ENCODE measurements at regions not wholly inside any gene's neighbourhood (a gene's known extent, or its start where the extent isn't known, plus 50 kb on each side); places are given as distances from the start of the nearest gene placed in this dataset.

DNA sequence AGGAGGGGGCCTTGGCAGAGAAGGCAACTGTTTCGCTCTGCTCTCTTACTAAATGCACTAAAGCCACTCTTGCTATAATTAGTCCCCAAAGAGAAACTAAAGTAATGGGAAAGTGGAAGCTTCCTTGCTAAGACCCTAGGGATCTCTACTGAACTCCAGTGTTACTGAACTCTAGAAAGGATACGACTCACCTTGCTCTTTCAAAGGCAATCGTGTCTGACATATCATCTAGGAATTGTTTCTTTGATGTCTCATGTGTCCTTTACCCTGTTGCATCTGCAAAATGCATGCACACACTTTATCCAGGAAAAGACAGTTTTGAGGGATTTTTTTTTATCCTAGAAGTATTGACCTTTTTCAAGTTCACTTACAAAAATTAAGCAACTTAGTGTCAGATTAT is 148.1 kb upstream of the FAM9B start:
- TF ChIP-seq, protein P1, sequence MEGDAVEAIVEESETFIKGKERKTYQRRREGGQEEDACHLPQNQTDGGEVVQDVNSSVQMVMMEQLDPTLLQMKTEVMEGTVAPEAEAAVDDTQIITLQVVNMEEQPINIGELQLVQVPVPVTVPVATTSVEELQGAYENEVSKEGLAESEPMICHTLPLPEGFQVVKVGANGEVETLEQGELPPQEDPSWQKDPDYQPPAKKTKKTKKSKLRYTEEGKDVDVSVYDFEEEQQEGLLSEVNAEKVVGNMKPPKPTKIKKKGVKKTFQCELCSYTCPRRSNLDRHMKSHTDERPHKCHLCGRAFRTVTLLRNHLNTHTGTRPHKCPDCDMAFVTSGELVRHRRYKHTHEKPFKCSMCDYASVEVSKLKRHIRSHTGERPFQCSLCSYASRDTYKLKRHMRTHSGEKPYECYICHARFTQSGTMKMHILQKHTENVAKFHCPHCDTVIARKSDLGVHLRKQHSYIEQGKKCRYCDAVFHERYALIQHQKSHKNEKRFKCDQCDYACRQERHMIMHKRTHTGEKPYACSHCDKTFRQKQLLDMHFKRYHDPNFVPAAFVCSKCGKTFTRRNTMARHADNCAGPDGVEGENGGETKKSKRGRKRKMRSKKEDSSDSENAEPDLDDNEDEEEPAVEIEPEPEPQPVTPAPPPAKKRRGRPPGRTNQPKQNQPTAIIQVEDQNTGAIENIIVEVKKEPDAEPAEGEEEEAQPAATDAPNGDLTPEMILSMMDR (IDR thresholded peaks at IDR 0.05; ENCODE audit: low read depth, low read length, missing control alignments), result no peak
- H3K4me3 ChIP-seq (replicated peaks; ENCODE audit: low read depth, low read length), result no peak overlapping the region
- no peak for DNase-seq (ENCODE audit: extremely low read depth, low read depth)

DNA sequence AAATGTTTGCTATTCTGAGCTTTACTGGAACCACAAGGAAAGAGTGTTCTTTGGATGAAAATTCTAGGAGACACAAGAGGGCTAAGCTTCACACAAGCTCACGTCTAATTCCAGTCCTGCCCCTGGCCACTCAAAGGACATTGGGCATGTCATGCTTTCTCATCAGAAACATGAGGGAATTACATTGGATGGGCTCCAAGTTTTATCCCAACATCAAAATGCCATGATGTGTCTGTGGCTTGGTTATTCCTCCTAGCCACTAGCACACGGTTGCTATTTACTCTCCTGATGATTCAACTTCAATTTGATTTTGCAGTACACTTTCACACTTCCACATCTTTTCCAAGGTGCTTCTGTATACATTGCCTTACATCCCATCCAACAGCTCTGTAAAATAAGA is 149.6 kb upstream of the FAM9B start:
- TF ChIP-seq, protein P1 (IDR thresholded peaks at IDR 0.05; ENCODE audit: low read depth, low read length, missing control alignments), result no peak
- no peak for DNase-seq (ENCODE audit: extremely low read depth, low read depth)
- H3K4me3 ChIP-seq (replicated peaks; ENCODE audit: low read depth, low read length), result no peak overlapping the region

DNA sequence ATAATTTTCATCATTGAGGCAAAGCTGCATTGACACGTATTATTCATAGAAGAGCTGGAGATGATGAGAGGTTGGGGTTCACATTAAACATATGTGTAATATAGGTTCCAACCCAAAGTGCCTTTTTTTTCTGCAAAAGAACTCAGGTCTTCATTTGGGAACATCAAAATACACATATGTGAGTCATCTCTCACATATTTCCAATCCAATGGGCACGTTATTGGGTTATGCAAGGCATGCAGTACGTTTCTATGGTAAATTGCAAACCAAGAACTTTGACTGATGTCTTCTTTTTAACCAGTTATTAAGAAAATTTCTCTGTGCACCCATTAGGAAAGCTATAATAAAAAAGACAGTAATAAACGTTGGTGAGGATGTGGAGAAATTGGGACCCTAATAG is 150.3 kb upstream of the FAM9B start:
- DNase-seq (ENCODE audit: extremely low read depth, low read depth), result no peak

DNA sequence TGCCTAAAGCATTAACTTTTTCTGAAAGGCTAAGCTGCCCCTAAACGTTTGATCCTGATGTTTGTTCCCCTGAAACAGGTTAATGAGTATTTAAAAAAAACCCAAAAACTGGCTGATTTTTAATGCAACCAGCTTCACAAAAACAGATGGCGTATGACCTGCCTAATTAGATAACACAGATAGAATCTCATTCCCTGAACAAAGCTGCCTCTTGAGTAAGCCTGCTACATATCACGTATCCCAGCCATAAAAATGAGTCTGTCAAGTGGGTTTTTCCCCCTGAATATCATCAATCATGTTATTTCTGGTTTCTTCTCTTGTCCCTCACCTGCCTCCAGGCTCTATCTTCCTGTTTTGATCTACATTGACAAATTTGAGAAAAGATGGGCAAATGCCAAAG is 154.2 kb upstream of the FAM9B start:
- H3K4me3 ChIP-seq (replicated peaks; ENCODE audit: low read depth, low read length), result no peak overlapping the region
- TF ChIP-seq, protein P1 (IDR thresholded peaks at IDR 0.05; ENCODE audit: low read depth, low read length, missing control alignments), result no peak
- no peak for DNase-seq (ENCODE audit: extremely low read depth, low read depth)

More for the DNA sequence above, 150.3 kb upstream of the FAM9B start:
- TF ChIP-seq, protein P1 (IDR thresholded peaks at IDR 0.05; ENCODE audit: low read depth, low read length, missing control alignments), result no peak
- no peak overlapping the region for H3K4me3 ChIP-seq (replicated peaks; ENCODE audit: low read depth, low read length)

DNA sequence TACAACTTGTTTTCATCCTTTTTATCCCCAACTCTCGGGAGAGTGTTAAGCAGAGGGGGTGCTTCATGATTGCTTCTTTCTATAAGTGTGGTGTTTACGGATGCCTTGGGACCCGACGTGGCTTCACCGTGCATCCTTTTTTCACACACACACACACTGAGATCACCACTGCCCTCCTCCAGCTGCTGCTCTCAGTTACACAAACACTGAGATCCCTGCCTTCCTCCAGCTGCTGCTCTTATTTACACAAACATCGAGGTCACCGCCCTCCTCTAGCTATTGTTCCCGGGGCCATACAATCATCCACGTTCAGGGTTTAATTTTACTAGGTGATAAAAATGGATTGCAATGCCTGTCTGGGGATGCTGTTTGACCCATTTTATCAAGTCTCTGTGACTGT is 155.4 kb upstream of the FAM9B start:
- DNase-seq (ENCODE audit: extremely low read depth, low read depth), result no peak
- TF ChIP-seq, protein P1 (IDR thresholded peaks at IDR 0.05; ENCODE audit: low read depth, low read length, missing control alignments), result no peak
- H3K4me3 ChIP-seq (replicated peaks; ENCODE audit: low read depth, low read length), result no peak overlapping the region

DNA sequence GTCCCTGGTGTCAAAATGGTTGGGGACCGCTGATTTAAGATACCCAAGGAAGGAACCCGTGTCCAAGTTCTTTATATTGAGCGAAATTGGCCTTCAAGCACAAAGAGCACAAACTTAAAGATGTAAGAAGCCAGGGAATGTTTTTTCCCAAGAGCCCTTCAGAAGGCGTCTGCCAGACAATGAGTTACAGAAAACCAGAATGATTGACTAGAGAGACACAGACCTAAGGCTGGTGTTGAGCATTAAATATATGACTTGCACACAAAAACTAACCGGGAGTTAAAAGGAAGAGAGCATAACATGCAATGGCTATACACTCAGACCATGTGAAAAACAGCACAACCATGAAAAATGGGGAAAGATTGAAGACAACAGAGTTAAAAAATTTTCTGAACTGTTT is 157.5 kb upstream of the FAM9B start:
- TF ChIP-seq, protein P1 (IDR thresholded peaks at IDR 0.05; ENCODE audit: low read depth, low read length, missing control alignments), result no peak
- no peak for DNase-seq (ENCODE audit: extremely low read depth, low read depth)

DNA sequence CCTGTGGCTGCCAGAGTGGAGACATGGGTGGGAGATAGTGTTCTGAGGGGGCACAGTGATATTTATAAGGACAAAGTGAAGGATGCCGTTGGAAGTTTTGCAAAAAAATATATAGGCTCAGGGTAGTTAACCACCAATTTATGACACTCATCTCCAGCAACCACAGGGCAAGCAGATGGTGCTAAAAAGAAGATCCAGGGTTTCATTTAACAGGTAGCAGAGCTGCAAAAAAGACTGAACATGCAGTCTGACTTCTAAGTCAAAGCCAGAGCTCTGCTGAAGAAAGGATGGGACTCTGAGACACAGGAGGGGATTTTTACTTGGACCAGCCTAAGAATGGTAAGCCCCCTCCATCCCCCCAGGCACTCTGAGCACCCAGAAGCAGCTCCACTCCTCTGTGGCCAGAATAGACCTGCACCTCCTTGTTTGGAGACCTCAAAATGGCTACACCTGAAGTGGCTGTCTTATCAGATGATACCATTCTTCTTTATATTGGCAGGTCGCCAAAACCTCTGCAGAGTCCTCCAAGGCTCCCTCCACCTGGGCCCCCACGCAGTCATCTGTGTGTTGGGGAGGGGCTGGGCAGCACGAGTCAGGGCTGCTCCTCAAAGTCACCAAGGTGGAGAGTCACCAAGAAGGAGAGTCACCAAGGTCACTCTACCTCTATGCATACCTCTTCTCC is 161.4 kb upstream of the FAM9B start:
- no peak for DNase-seq (ENCODE audit: extremely low read depth, low read depth)
- no peak overlapping the region for H3K4me3 ChIP-seq (replicated peaks; ENCODE audit: low read depth, low read length)

More for the DNA sequence above, 157.5 kb upstream of the FAM9B start:
- H3K4me3 ChIP-seq (replicated peaks; ENCODE audit: low read depth, low read length), result no peak overlapping the region

More for the DNA sequence above, 161.4 kb upstream of the FAM9B start:
- TF ChIP-seq, protein P1 (IDR thresholded peaks at IDR 0.05; ENCODE audit: low read depth, low read length, missing control alignments), result no peak
